Fibroblast of pulmonary artery (primary cell): ENCODE measurements at regions not wholly inside any gene's neighbourhood (a gene's known extent, or its start where the extent isn't known, plus 50 kb on each side); places are given as distances from the start of the nearest gene placed in this dataset.
A peak's percentile ranks its signal among the peaks of the same experiment; 100 is the strongest.

Source experiments
- DNase-seq: peaks from one replicate; pipeline ENCODE4 v3.0.0-alpha.2; 2010; ENCODE audit warnings: low read depth
- H3K4me3 ChIP-seq: replicated peaks from 2 replicates; pipeline ENCODE4 v1.5.1; 2011; ENCODE audit warnings: low read depth, mild to moderate bottlenecking, control low read depth, low read length, moderate library complexity
- CTCF ChIP-seq: IDR thresholded peaks from 2 replicates; pipeline ENCODE4 v1.5.1; 2011; ENCODE audit warnings: mild to moderate bottlenecking, control low read depth, low read length, inconsistent platforms; ENCODE audit errors: missing control alignments

GRCh38 chrX:42725196-42725595 is 52.8 kb downstream of the PPP1R2C start:
- H3K4me3 ChIP-seq, result no peak overlapping the region
- DNase-seq, result no peak
- no peak for TF ChIP-seq CTCF

GRCh38 chrX:42720209-42720608 is 57.8 kb downstream of the PPP1R2C start:
- no peak overlapping the region for H3K4me3 ChIP-seq
- TF ChIP-seq CTCF, result no peak
- DNase-seq, result no peak

GRCh38 chrX:42715701-42716262 is 62.2 kb downstream of the PPP1R2C start:
- H3K4me3 ChIP-seq, result no peak overlapping the region
- no peak for DNase-seq
- no peak for TF ChIP-seq CTCF

GRCh38 chrX:42714981-42715700 is 62.8 kb downstream of the PPP1R2C start:
- peak; percentile 24 for TF ChIP-seq CTCF
- no peak for DNase-seq
- no peak overlapping the region for H3K4me3 ChIP-seq

GRCh38 chrX:42710452-42710851 is 67.5 kb downstream of the PPP1R2C start:
- TF ChIP-seq CTCF, result no peak
- DNase-seq, result no peak
- no peak overlapping the region for H3K4me3 ChIP-seq

- no peak overlapping the region for H3K4me3 ChIP-seq
- DNase-seq, result peak; percentile 57
- TF ChIP-seq CTCF, result no peak
Observed at GRCh38 chrX:42708222-42708621, 69.7 kb downstream of the PPP1R2C start.

- DNase-seq, result no peak
Observed at GRCh38 chrX:42707742-42708141, 70.2 kb downstream of the PPP1R2C start.

More at GRCh38 chrX:42707742-42708141, 70.2 kb downstream of the PPP1R2C start:
- no peak for TF ChIP-seq CTCF
- H3K4me3 ChIP-seq, result no peak overlapping the region
